NCI-H2227 (cell line): ENCODE measurements at regions not wholly inside any gene's neighbourhood (a gene's known extent, or its start where the extent isn't known, plus 50 kb on each side); places are given as distances from the start of the nearest gene placed in this dataset.

Experiments used
- DNase-seq: peaks from one replicate; lab custom pipeline; 2025; ENCODE audit not compliant: unreplicated experiment; lab: John Stamatoyannopoulos, UW

- DNase-seq: no peak
Measured at GRCh38 chr1:55951291-55951690, 628.1 kb downstream of the PLPP3 start.

GRCh38 chr1:55947446-55947845 lies 631.9 kb downstream of the PLPP3 start:
- no peak for DNase-seq

- no peak for DNase-seq
Measured at GRCh38 chr1:55943721-55944435, 635.5 kb downstream of the PLPP3 start.

GRCh38 chr1:55943012-55943411 lies 636.4 kb downstream of the PLPP3 start:
- DNase-seq: no peak

- no peak for DNase-seq
Measured at GRCh38 chr1:55939866-55940265, 639.5 kb downstream of the PLPP3 start.

- no peak for DNase-seq
Measured at GRCh38 chr1:55938861-55939260, 640.5 kb downstream of the PLPP3 start.

- DNase-seq: no peak
Measured at GRCh38 chr1:55938376-55938850, 641.0 kb downstream of the PLPP3 start.

GRCh38 chr1:55937840-55938375 lies 641.5 kb downstream of the PLPP3 start:
- no peak for DNase-seq

GRCh38 chr1:55935236-55935635 lies 644.1 kb downstream of the PLPP3 start:
- DNase-seq: no peak

- no peak for DNase-seq
Measured at GRCh38 chr1:55932402-55932801, 647.0 kb downstream of the PLPP3 start.

- no peak for DNase-seq
Measured at GRCh38 chr1:55931081-55931940, 648.1 kb downstream of the PLPP3 start.

GRCh38 chr1:55929652-55930051 lies 649.7 kb downstream of the PLPP3 start:
- DNase-seq: no peak

- no peak for DNase-seq
Measured at GRCh38 chr1:55928576-55928975, 650.8 kb downstream of the PLPP3 start.

- no peak for DNase-seq
Measured at GRCh38 chr1:55927702-55928290, 651.6 kb downstream of the PLPP3 start.

- DNase-seq: no peak
Measured at GRCh38 chr1:55926906-55927471, 652.4 kb downstream of the PLPP3 start.

- no peak for DNase-seq
Measured at GRCh38 chr1:55916907-55917306, 662.5 kb downstream of the PLPP3 start.

- no peak for DNase-seq
Measured at GRCh38 chr1:55916481-55916880, 662.9 kb downstream of the PLPP3 start.

- no peak for DNase-seq
Measured at GRCh38 chr1:55913565-55913964, 665.8 kb downstream of the PLPP3 start.

GRCh38 chr1:55912438-55912837 lies 666.9 kb downstream of the PLPP3 start:
- no peak for DNase-seq

GRCh38 chr1:55904541-55904940 lies 674.8 kb downstream of the PLPP3 start:
- no peak for DNase-seq

- no peak for DNase-seq
Measured at GRCh38 chr1:55898181-55898580, 681.2 kb downstream of the PLPP3 start.
